Thyroid gland (tissue), 4 donors: ENCODE measurements at regions not wholly inside any gene's neighbourhood (a gene's known extent, or its start where the extent isn't known, plus 50 kb on each side); places are given as distances from the start of the nearest gene placed in this dataset.
"Not testable (repeated sequence)": the region's sequence is repeated elsewhere in the genome, so short reads cannot be mapped to it uniquely, and the experiment has no call there.

ENCODE experiments used
- DNase-seq, 2 donors: peaks; one replicate each; pipeline ENCODE4 v3.0.0-alpha.2; 2019
- H3K27ac ChIP-seq, 3 donors: fragments of 200-600 bp; sonication (generic); 1 replicate in 2 of 3; 2 replicates in 1 of 3; pipeline ENCODE4 v1.5.1; 2016 to 2019; ENCODE audit warnings: mild to moderate bottlenecking in 1 of 3, moderate library complexity in 1 of 3
- H3K27me3 ChIP-seq: fragments of 200-600 bp; sonication (generic); one replicate; pipeline ENCODE4 v1.5.1; 2019
- H3K36me3 ChIP-seq, 2 donors: fragments of 200-600 bp; sonication (generic); one replicate each; pipeline ENCODE4 v1.5.1; 2016 to 2019
- H3K4me1 ChIP-seq, 2 donors: fragments of 200-600 bp; sonication (generic); one replicate each; pipeline ENCODE4 v1.5.1; 2017 to 2019
- H3K4me3 ChIP-seq, 3 donors: fragments of 200-600 bp; sonication (generic); replicated peaks in 1 of 3; 1 replicate in 2 of 3; 2 replicates in 1 of 3; pipeline ENCODE4 v1.5.1; 2016; ENCODE audit warnings: mild to moderate bottlenecking in 1 of 3
- H3K9me3 ChIP-seq: fragments of 200-600 bp; sonication (generic); one replicate; pipeline ENCODE4 v1.5.1; 2017
- POLR2A ChIP-seq, 2 donors: fragments of 450-650 bp; IDR thresholded peaks; one replicate each; pipeline ENCODE4 v1.6.1; 2017; ENCODE audit warnings: antibody characterized with exemption in 2 of 2, mild to moderate bottlenecking in 2 of 2, moderate library complexity in 1 of 2
- WGBS, 2 donors: methylation state at CpG; one replicate each; pipeline ENCODE4 v1.1.5; 2017; 5-methylcytosine and 5-hydroxymethylcytosine counted together
- intact Hi-C: fragments of 100-400 bp; cut with DNase I; formaldehyde crosslinking; loops from one replicate; pipeline ENCODE4 v1.15.1; 2023
- TF ChIP-seq, protein P1 (sequence below), 6 experiments: fragments of 200-600 bp in 3 of 6; fragments of 450-650 bp in 3 of 6; sonication (generic) in 3 of 6; IDR thresholded peaks; one replicate each; pipeline ENCODE4 v1.5.1; 2016 to 2019; ENCODE audit warnings: antibody characterized with exemption in 6 of 6, mild to moderate bottlenecking in 2 of 6, inconsistent platforms in 1 of 6, moderate library complexity in 1 of 6

DNA sequence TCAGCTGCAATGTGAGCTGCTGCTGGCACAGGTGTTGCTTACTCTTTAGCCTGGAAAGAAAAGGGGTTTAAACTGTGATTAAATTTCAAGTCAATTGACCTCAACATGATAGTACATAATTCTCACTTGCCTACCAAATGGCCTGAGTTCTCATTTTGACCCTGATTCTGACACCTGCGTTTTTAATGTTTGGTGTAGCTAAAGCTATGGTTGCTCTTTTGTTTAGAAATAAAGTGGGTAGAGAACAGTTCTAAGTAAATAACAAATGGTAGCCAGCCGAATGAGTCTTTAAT lies 100.8 kb upstream of the SOX2 start:
- Histone ChIP-seq H3K4me1 (no peaks in the 10 kb centered on the region), H3K4me3 (no peak overlapping the region), H3K27ac (no peak overlapping the region), H3K36me3 (no peaks in the 10 kb centered on the region), H3K9me3 (no peaks in the 10 kb centered on the region), H3K27me3 (no peaks in the 10 kb centered on the region)
- no peak for TF ChIP-seq POLR2A (IDR thresholded peaks at IDR 0.05)
- TF ChIP-seq, protein P1, sequence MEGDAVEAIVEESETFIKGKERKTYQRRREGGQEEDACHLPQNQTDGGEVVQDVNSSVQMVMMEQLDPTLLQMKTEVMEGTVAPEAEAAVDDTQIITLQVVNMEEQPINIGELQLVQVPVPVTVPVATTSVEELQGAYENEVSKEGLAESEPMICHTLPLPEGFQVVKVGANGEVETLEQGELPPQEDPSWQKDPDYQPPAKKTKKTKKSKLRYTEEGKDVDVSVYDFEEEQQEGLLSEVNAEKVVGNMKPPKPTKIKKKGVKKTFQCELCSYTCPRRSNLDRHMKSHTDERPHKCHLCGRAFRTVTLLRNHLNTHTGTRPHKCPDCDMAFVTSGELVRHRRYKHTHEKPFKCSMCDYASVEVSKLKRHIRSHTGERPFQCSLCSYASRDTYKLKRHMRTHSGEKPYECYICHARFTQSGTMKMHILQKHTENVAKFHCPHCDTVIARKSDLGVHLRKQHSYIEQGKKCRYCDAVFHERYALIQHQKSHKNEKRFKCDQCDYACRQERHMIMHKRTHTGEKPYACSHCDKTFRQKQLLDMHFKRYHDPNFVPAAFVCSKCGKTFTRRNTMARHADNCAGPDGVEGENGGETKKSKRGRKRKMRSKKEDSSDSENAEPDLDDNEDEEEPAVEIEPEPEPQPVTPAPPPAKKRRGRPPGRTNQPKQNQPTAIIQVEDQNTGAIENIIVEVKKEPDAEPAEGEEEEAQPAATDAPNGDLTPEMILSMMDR (IDR thresholded peaks at IDR 0.05): no peak
- WGBS, 2 donors: 82 to 88% methylated on average over 2 of the region's 2 CpGs
- intact Hi-C loops: no loop called here
- DNase-seq: no peak

DNA sequence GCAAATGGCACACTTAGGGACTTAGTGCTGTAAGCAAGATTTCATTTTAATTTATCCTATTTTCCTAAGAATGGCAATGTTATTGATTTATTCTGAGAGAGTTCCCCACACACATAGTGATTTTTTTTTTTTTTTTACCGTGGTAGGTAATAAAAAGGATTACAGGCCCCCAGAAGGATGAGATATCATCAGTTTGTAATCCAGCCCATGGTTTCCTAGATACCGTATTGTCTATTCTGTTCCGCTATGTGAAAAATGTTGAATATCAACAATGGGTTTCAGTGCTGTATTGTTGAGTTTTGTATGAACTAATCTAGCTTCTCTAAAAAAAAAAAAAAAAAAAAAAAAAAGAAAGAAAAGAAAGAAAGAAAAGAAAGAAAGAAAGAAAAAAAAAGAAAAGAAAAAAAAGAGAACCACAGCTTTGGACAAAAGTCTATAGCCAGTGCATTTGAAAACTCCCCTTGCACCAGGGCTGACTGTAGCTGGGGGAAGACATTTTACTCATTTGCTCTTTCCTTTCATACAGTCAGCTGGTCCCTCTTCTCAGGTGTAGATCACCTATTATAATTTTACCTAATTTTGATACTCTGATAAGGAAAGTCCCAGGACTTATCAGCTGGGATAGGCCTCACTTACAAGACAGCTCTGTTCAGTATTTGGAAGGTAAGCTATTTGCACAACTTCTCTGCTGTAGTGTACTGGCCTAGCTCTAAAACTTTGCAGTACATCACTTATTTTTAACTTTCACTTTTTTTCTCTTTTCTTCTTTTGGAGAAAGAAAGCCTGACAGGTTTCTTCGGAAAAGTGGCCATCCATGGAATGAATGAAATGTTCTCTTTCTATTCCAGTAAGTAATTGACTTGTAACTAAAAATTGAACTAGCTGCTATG lies 101.4 kb upstream of the SOX2 start:
- no peaks in the 10 kb centered on the region for H3K27me3 ChIP-seq
- no peaks in the 10 kb centered on the region for H3K4me1 ChIP-seq
- intact Hi-C loops: no loop called here
- TF ChIP-seq POLR2A (IDR thresholded peaks at IDR 0.05): no peak
- TF ChIP-seq, protein P1 (IDR thresholded peaks at IDR 0.05): no peak
- no peak for DNase-seq
- H3K9me3 ChIP-seq: no peaks in the 10 kb centered on the region
- H3K36me3 ChIP-seq: no peaks in the 10 kb centered on the region
- 69 to 70% methylated on average over 4 of the region's 4 CpGs for WGBS, 2 donors
- H3K4me3 ChIP-seq: no peak overlapping the region
- H3K27ac ChIP-seq: no peak overlapping the region

DNA sequence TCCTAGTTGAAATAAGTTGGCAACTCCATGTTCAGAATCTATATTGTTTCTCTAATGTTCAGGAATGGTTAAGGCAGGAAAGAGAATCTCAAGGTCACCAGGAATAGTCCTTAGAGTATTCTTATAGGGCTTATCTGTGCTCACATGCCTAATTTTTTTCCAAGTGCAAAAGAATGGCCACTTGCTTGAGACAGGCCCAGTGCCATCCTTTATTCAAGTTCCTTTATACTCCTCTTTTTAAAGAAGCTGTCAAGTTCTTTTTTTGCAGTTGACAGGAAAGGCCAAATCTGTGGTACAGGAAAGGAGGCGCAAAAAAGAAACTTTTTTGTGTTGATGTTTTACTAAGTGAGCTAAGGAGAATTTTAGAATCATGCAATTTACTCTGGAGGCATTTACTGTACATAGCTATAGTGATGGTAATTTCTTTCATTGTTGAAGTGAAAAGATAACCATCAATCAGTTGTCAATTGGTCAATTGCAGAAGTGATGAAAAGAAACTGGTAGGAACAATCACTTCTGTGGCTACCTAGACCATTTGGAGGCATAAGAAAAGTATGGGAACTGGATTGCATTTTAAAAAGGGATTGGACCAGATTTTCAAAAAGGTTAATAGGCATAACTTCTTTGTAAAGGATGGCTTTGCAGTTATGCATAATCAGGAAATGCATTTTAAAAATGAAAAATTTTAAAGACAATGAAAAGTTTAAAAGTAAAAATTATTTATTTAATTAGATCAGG lies 102.5 kb upstream of the SOX2 start:
- WGBS, 2 donors: 83 to 90% methylated on average over 1 of the region's 1 CpG
- H3K27me3 ChIP-seq: no peaks in the 10 kb centered on the region
- H3K4me3 ChIP-seq: no peak overlapping the region
- H3K36me3 ChIP-seq: no peaks in the 10 kb centered on the region
- no peaks in the 10 kb centered on the region for H3K9me3 ChIP-seq
- no peaks in the 10 kb centered on the region for H3K4me1 ChIP-seq
- H3K27ac ChIP-seq: no peak overlapping the region
- intact Hi-C loops: no loop called here
- no peak for DNase-seq
- TF ChIP-seq, protein P1 (IDR thresholded peaks at IDR 0.05): no peak
- no peak for TF ChIP-seq POLR2A (IDR thresholded peaks at IDR 0.05)

DNA sequence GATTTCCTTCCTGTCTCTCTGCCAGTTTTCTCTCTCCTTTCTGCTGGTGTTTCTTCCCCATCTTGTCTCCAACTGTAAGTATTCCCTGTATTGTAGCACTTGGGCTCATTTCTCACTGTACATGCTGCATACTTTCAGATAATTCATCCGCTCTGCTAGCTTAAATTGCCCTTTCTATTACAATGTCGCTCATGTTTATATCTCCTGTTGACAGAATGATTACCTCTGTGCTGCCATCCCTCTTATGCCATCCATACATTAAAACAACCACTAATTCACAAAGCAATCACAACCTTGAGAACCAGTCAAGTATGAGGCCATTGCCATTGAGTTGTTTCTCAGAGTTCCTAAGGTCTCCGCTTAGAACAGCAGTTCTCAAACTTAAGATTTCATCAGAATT lies 107.5 kb upstream of the SOX2 start:
- Histone ChIP-seq H3K27ac (no peak overlapping the region), H3K36me3 (no peaks in the 10 kb centered on the region), H3K9me3 (no peaks in the 10 kb centered on the region), H3K4me1 (no peaks in the 10 kb centered on the region), H3K27me3 (no peaks in the 10 kb centered on the region), H3K4me3 (no peak overlapping the region)
- no peak for DNase-seq
- intact Hi-C loops: no loop called here
- TF ChIP-seq, protein P1 (IDR thresholded peaks at IDR 0.05): no peak
- no peak for TF ChIP-seq POLR2A (IDR thresholded peaks at IDR 0.05)
- 76 to 85% methylated on average over 3 of the region's 3 CpGs for WGBS, 2 donors

DNA sequence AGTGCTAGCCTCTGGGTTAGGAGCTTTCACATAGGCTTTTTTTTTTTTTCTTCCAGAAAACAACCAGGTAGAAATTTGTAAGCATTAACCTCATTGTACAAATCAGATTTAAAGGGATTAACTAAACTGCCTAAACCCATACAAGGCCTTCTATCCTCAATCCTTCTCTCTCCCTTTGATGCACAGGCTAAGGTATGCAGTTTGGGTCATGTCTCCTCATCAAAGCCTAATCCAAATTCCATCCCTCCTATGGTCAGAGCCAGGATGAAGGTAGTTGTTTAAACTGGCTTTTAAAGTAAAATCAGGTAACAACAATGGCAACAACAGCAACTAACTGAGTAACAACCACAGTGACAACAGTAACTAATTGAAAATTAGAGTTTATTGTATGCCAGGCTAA lies 115.6 kb upstream of the SOX2 start:
- Histone ChIP-seq H3K4me1 (no peaks in the 10 kb centered on the region), H3K36me3 (no peaks in the 10 kb centered on the region), H3K27ac (no peak overlapping the region), H3K9me3 (no peaks in the 10 kb centered on the region), H3K4me3 (no peak overlapping the region), H3K27me3 (no peaks in the 10 kb centered on the region)
- no peak for DNase-seq
- no peak for TF ChIP-seq POLR2A (IDR thresholded peaks at IDR 0.05)
- TF ChIP-seq, protein P1 (IDR thresholded peaks at IDR 0.05): no peak
- intact Hi-C loops: no loop called here

DNA sequence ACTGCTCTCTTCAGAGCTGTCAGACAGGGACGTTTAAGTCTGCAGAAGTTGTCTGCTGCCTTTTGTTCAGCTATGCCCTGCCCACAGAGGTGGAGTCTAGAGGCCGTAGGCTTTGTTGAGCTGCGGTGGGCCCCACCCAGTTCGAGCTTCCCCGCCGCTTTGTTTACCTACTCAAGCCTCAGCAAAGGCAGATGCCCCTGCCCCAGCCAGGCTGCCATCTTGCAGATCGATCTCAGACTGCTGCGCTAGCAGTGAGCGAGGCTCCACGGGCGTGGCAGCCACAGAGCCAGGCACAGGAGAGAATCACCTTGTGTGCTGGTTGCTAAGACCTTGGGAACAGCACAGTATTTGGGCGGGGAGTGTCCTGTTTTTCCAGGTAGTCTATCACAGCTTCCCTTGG lies 120.8 kb upstream of the SOX2 start:
- WGBS, 2 donors: 88 to 89% methylated on average over 8 to 11 of the region's 12 CpGs
- intact Hi-C loops, H3K27me3 ChIP-seq, H3K4me1 ChIP-seq, DNase-seq, H3K27ac ChIP-seq, H3K36me3 ChIP-seq, H3K9me3 ChIP-seq, H3K4me3 ChIP-seq: not testable (repeated sequence)
